ENCODE measurements at regions not wholly inside any gene's neighbourhood (a gene's known extent, or its start where the extent isn't known, plus 50 kb on each side); places are given as distances from the start of the nearest gene placed in this dataset.

GRCh38 chr6:88519301-88520016 is 353.3 kb upstream of the CNR1 start:
- intact Hi-C loops (cut with DNase I, micrococcal nuclease) = no loop called here
- ATAC-seq = no peak

GRCh38 chr6:88517737-88518136 is 351.6 kb upstream of the CNR1 start:
- ATAC-seq (no peak), DNase-seq (no peak)
- Histone ChIP-seq H3K36me3 (ENCODE audit: low read depth) (no peaks in the 10 kb centered on the region), H3K9me3 (no peaks in the 10 kb centered on the region), H3K4me1 (ENCODE audit: low read depth) (no peaks in the 10 kb centered on the region), H3K4me3 (no peak overlapping the region)
- no peak for TF ChIP-seq CTCF (IDR thresholded peaks at IDR 0.05)
- intact Hi-C loops (cut with DNase I, micrococcal nuclease) = no loop called here

More at GRCh38 chr6:88519301-88520016, 353.3 kb upstream of the CNR1 start:
- no peak for TF ChIP-seq CTCF (IDR thresholded peaks at IDR 0.05)
- Histone ChIP-seq H3K4me1 (ENCODE audit: low read depth) (no peaks in the 10 kb centered on the region), H3K9me3 (no peaks in the 10 kb centered on the region), H3K4me3 (no peak overlapping the region), H3K36me3 (ENCODE audit: low read depth) (no peaks in the 10 kb centered on the region)
- DNase-seq = no peak

GRCh38 chr6:88513920-88514319 is 347.8 kb upstream of the CNR1 start:
- DNase-seq (no peak), ATAC-seq (no peak)
- no peaks in the 10 kb centered on the region for H3K9me3 ChIP-seq
- intact Hi-C loops (cut with DNase I, micrococcal nuclease) = no loop called here
- H3K4me1 ChIP-seq (ENCODE audit: low read depth) = no peaks in the 10 kb centered on the region
- H3K4me3 ChIP-seq = no peak overlapping the region
- no peak for TF ChIP-seq CTCF (IDR thresholded peaks at IDR 0.05)
- H3K36me3 ChIP-seq (ENCODE audit: low read depth) = no peaks in the 10 kb centered on the region

GRCh38 chr6:88513471-88513870 is 347.3 kb upstream of the CNR1 start:
- DNase-seq = no peak

GRCh38 chr6:88512951-88513350 is 346.8 kb upstream of the CNR1 start:
- Histone ChIP-seq H3K36me3 (ENCODE audit: low read depth) (no peaks in the 10 kb centered on the region), H3K4me1 (ENCODE audit: low read depth) (no peaks in the 10 kb centered on the region), H3K4me3 (no peak overlapping the region), H3K9me3 (no peaks in the 10 kb centered on the region)
- DNase-seq (no peak), ATAC-seq (no peak)
- intact Hi-C loops (cut with DNase I, micrococcal nuclease) = no loop called here
- no peak for TF ChIP-seq CTCF (IDR thresholded peaks at IDR 0.05)

More at GRCh38 chr6:88513471-88513870, 347.3 kb upstream of the CNR1 start:
- Histone ChIP-seq H3K36me3 (ENCODE audit: low read depth) (no peaks in the 10 kb centered on the region), H3K4me1 (ENCODE audit: low read depth) (no peaks in the 10 kb centered on the region), H3K4me3 (no peak overlapping the region), H3K9me3 (no peaks in the 10 kb centered on the region)
- intact Hi-C loops (cut with DNase I, micrococcal nuclease) = no loop called here
- no peak for TF ChIP-seq CTCF (IDR thresholded peaks at IDR 0.05)
- ATAC-seq = no peak

- intact Hi-C loops (cut with DNase I, micrococcal nuclease) = no loop called here
- Histone ChIP-seq H3K36me3 (ENCODE audit: low read depth) (no peaks in the 10 kb centered on the region), H3K4me3 (no peak overlapping the region), H3K4me1 (ENCODE audit: low read depth) (no peaks in the 10 kb centered on the region), H3K9me3 (no peaks in the 10 kb centered on the region)
- no peak for DNase-seq
- no peak for TF ChIP-seq CTCF (IDR thresholded peaks at IDR 0.05)
- no peak for ATAC-seq
Observed at GRCh38 chr6:88502391-88502790, 336.2 kb upstream of the CNR1 start.
